Right lobe of liver (tissue), 6 donors: ENCODE measurements at regions not wholly inside any gene's neighbourhood (a gene's known extent, or its start where the extent isn't known, plus 50 kb on each side); places are given as distances from the start of the nearest gene placed in this dataset.

Experiments
- ATAC-seq, 4 donors: fragments of 200-7000 bp; cut with Tn5 transposase; one replicate each; pipeline ENCODE4 v1.9.1; 2020; ENCODE audit warnings: mild to moderate bottlenecking in 4 of 4, moderate library complexity in 4 of 4
- DNase-seq, 3 donors: peaks; one replicate each; pipeline ENCODE4 v3.0.0-alpha.2; 2020
- H3K27ac ChIP-seq, 3 donors: fragments of 200-600 bp; one replicate each; pipeline ENCODE4 v1.8.0; 2022
- H3K27me3 ChIP-seq, 2 donors: fragments of 200-600 bp; one replicate each; pipeline ENCODE4 v1.8.0; 2022
- H3K36me3 ChIP-seq, 4 donors: fragments of 200-600 bp; sonication (generic) in 1 of 4; one replicate each; pipeline versions ENCODE4 v1.5.1 to v1.8.0; 2017 to 2022; ENCODE audit warnings: control low read depth in 1 of 4
- H3K4me1 ChIP-seq, 4 donors: fragments of 200-600 bp; sonication (generic) in 1 of 4; one replicate each; pipeline versions ENCODE4 v1.5.1 to v1.8.0; 2017 to 2022; ENCODE audit warnings: control low read depth in 1 of 4
- H3K4me3 ChIP-seq, 3 donors: fragments of 200-600 bp; one replicate each; pipeline ENCODE4 v1.8.0; 2022
- H3K9me3 ChIP-seq, 4 donors: fragments of 200-600 bp; sonication (generic) in 1 of 4; one replicate each; pipeline versions ENCODE4 v1.5.1 to v1.8.0; 2017 to 2022; ENCODE audit warnings: control low read depth in 1 of 4
- POLR2A ChIP-seq: fragments of 450-650 bp; IDR thresholded peaks from one replicate; pipeline ENCODE4 v1.6.1; 2017; ENCODE audit warnings: antibody characterized with exemption, mild to moderate bottlenecking
- WGBS: methylation state at CpG from one replicate; pipeline ENCODE4 v1.1.6; 2018; ENCODE audit warnings: low coverage, low lambda C conversion rate; ENCODE audit not compliant: insufficient coverage; ENCODE audit errors: missing lambda C conversion rate; 5-methylcytosine and 5-hydroxymethylcytosine counted together
- intact Hi-C, 2 donors: fragments of 100-400 bp; cut with DNase I; formaldehyde crosslinking; loops; one replicate each; pipeline versions ENCODE4 v1.11.2 to v1.14.1; 2022
- TF ChIP-seq, protein P1 (sequence below), 4 donors: fragments of 200-600 bp in 3 of 4; fragments of 450-650 bp in 1 of 4; IDR thresholded peaks; one replicate each; pipeline versions ENCODE4 v1.5.1 to v1.8.0; 2016 to 2022; ENCODE audit warnings: antibody characterized with exemption in 4 of 4, mild to moderate bottlenecking in 2 of 4
- donor health status: DM: no; HTN: yes; CAD: no.
- donor health status: DM: no; HTN: no; CAD: no.
- donor health status: DM: no; HTN: no; CAD: no.
- donor health status: DM: no; HTN: yes; CAD: no.
- donor health status: DM: no; HTN: yes; CAD: no.

DNA sequence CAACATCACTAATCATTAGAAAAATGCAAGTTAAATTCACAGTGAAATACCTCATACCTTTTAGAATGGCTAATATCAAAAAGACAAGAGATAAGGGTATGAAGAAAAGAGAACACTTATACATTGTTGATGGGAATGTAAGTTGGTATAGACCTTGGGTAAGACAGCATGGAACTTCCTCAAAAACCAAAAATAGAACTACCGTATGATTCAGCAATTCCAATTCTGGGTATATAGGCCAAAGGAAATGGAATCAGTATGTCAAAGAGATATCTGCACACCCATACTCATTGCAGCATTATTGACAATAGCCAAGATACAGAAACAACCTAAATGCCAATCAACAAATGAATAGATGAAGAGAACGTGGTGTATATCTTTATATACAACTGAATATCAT lies 166.8 kb upstream of the LRRN1 start:
- TF ChIP-seq, protein P1, sequence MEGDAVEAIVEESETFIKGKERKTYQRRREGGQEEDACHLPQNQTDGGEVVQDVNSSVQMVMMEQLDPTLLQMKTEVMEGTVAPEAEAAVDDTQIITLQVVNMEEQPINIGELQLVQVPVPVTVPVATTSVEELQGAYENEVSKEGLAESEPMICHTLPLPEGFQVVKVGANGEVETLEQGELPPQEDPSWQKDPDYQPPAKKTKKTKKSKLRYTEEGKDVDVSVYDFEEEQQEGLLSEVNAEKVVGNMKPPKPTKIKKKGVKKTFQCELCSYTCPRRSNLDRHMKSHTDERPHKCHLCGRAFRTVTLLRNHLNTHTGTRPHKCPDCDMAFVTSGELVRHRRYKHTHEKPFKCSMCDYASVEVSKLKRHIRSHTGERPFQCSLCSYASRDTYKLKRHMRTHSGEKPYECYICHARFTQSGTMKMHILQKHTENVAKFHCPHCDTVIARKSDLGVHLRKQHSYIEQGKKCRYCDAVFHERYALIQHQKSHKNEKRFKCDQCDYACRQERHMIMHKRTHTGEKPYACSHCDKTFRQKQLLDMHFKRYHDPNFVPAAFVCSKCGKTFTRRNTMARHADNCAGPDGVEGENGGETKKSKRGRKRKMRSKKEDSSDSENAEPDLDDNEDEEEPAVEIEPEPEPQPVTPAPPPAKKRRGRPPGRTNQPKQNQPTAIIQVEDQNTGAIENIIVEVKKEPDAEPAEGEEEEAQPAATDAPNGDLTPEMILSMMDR (IDR thresholded peaks at IDR 0.05): no peak
- TF ChIP-seq POLR2A: no peak
- H3K4me3 ChIP-seq: no peak overlapping the region
- no peaks in the 10 kb centered on the region for H3K4me1 ChIP-seq
- no peak for DNase-seq
- no peak overlapping the region for H3K27ac ChIP-seq
- H3K36me3 ChIP-seq: no peaks in the 10 kb centered on the region
- intact Hi-C loops: no loop called here
- H3K9me3 ChIP-seq: no peaks in the 10 kb centered on the region
- WGBS: 59% methylated on average over 2 of the region's 2 CpGs
- no peak for ATAC-seq
- H3K27me3 ChIP-seq: no peaks in the 10 kb centered on the region

DNA sequence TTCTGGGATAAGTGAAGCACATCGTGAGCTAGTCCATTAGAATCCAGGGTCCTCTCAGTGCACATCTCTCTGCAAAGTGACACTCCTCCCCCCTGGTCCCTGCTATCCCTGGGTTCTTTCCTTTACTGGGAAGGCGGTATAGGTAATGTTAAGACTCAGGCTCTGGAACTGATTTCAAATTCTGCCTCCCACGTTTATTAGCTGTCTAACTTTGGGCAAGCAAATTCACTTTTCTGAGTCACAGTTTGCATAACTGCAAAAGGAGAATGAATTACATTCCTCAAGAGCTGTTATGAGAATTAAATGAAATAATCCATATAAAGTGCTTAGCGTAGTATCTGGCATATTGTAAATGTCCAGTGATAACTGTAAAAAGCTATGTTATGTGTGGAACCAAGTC lies 168.1 kb upstream of the LRRN1 start:
- Histone ChIP-seq H3K27ac (no peak overlapping the region), H3K4me3 (no peak overlapping the region), H3K27me3 (no peaks in the 10 kb centered on the region), H3K9me3 (no peaks in the 10 kb centered on the region), H3K4me1 (no peaks in the 10 kb centered on the region), H3K36me3 (no peaks in the 10 kb centered on the region)
- no peak for ATAC-seq
- WGBS: 59% methylated on average over 3 of the region's 4 CpGs
- intact Hi-C loops: no loop called here
- no peak for TF ChIP-seq POLR2A
- TF ChIP-seq, protein P1 (IDR thresholded peaks at IDR 0.05): no peak
- no peak for DNase-seq

DNA sequence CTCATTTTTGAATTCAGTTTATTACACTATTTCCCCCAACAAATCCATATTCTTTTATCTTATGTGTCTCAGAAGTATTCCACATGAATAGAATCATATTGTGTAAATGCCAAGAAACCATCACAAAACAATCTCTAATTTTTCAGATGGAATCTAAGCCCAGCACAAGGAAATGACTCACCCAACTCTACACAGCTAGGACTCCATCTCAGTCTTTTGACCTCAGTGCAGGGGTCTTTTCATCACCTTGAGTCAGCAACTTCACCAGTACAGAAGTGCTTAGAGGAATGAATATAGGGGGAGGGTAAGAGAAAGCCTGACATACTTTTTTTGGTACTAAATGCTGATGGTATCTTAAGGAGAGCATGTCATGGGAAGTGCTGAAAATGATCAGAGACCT lies 169.3 kb upstream of the LRRN1 start:
- H3K27ac ChIP-seq: no peak overlapping the region
- no peak overlapping the region for H3K4me3 ChIP-seq
- H3K4me1 ChIP-seq: no peaks in the 10 kb centered on the region
- TF ChIP-seq, protein P1 (IDR thresholded peaks at IDR 0.05): no peak
- no peak for TF ChIP-seq POLR2A
- intact Hi-C loops: no loop called here
- H3K9me3 ChIP-seq: no peaks in the 10 kb centered on the region
- DNase-seq (no peak), ATAC-seq (no peak)
- H3K27me3 ChIP-seq: no peaks in the 10 kb centered on the region
- H3K36me3 ChIP-seq: no peaks in the 10 kb centered on the region

DNA sequence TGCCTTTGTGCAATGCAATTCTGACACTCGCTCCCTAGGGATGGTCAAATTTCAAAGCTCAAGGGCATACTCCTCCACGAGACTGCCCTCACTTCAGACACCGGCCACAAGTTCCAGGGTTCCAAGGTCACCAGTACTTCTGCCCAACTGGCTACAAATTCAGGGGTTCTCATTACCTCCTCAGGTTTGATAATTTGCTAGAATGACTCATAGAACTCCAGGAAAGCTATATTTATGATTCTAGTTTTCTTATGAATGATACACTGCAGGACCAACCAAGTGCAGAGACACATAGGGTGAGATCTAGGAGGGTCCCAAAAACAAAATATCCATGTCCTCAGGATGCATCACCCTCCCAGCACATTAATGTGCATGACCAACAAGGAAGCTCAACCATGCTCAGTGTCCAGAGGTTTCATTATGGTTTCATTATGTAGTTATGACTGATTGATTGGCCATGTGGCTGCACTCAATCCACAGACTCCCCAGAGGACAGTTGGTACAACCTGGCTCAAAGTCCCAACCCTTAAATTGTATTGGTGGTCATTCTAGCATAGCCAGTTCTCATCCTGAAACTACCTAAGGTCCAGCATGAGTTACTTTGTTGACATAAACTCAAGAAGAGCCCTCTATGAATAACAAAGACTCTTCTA lies 170.4 kb upstream of the LRRN1 start:
- H3K9me3 ChIP-seq: no peaks in the 10 kb centered on the region
- intact Hi-C loops: no loop called here
- H3K36me3 ChIP-seq: no peaks in the 10 kb centered on the region
- WGBS: 54% methylated on average over 3 of the region's 3 CpGs
- no peak for TF ChIP-seq POLR2A
- TF ChIP-seq, protein P1 (IDR thresholded peaks at IDR 0.05): no peak
- H3K4me1 ChIP-seq: no peaks in the 10 kb centered on the region
- H3K27me3 ChIP-seq: no peaks in the 10 kb centered on the region
- no peak for DNase-seq
- no peak overlapping the region for H3K4me3 ChIP-seq
- H3K27ac ChIP-seq: no peak overlapping the region
- ATAC-seq: no peak

DNA sequence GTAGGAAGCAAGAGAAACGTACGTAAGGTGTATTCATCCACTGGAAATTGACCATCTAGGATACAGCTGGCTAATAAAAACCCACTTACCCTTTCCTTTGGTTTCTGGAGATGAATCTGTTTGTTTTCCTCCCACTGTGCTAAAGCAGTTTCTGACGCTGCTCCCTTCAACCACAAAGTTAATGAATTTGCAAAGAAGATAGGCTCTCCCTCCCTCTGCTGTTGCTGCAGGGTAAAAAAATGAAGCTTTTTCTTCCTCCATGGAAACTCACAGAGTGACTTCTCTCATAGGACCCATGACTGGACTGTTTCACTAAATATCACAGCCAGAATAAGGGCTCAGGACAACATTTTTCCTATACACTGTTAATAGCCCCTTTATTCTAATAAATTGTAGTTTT lies 172.1 kb upstream of the LRRN1 start:
- H3K27ac ChIP-seq: no peak overlapping the region
- TF ChIP-seq, protein P1 (IDR thresholded peaks at IDR 0.05): no peak
- TF ChIP-seq POLR2A: no peak
- DNase-seq (no peak), ATAC-seq (no peak)
- peaks cover 0 to 3% (median 0%) of the 10 kb centered on the region in 4 donors for H3K9me3 ChIP-seq
- 46% methylated on average over 3 of the region's 3 CpGs for WGBS
- intact Hi-C loops: no loop called here
- H3K4me3 ChIP-seq: no peak overlapping the region
- H3K4me1 ChIP-seq: no peaks in the 10 kb centered on the region
- no peaks in the 10 kb centered on the region for H3K36me3 ChIP-seq
- no peaks in the 10 kb centered on the region for H3K27me3 ChIP-seq
